Kidney capillary endothelial cell (primary cell): ENCODE measurements at regions not wholly inside any gene's neighbourhood (a gene's known extent, or its start where the extent isn't known, plus 50 kb on each side); places are given as distances from the start of the nearest gene placed in this dataset.
"Not testable (repeated sequence)": the region's sequence is repeated elsewhere in the genome, so short reads cannot be mapped to it uniquely, and the experiment has no call there.

Experiments
- DNase-seq: peaks from one replicate; pipeline ENCODE4 v3.0.0-alpha.2; 2018; ENCODE audit warnings: low spot score

- no peak for DNase-seq
These were observed 68.2 kb downstream of the ATP23 start for GRCh38 chr12:58009405-58010195.

- DNase-seq = no peak
These were observed 70.3 kb downstream of the ATP23 start for GRCh38 chr12:58011676-58012075.

GRCh38 chr12:58022379-58023020, 81.1 kb downstream of the ATP23 start:
- DNase-seq = not testable (repeated sequence)

GRCh38 chr12:58025431-58025830, 84.1 kb downstream of the ATP23 start:
- DNase-seq = no peak

- DNase-seq = no peak
These were observed 85.1 kb downstream of the ATP23 start for GRCh38 chr12:58026426-58026825.

GRCh38 chr12:58026897-58027891, 85.8 kb downstream of the ATP23 start:
- DNase-seq = no peak

- no peak for DNase-seq
These were observed 86.9 kb downstream of the ATP23 start for GRCh38 chr12:58028294-58028693.

GRCh38 chr12:58029260-58029659, 87.9 kb downstream of the ATP23 start:
- no peak for DNase-seq

- DNase-seq = peak; percentile 6
These were observed 89.4 kb downstream of the ATP23 start for GRCh38 chr12:58030566-58031279.

GRCh38 chr12:58032156-58032555, 90.8 kb downstream of the ATP23 start:
- DNase-seq = no peak

GRCh38 chr12:58033831-58034230, 92.5 kb downstream of the ATP23 start:
- DNase-seq = no peak

GRCh38 chr12:58034311-58034710, 92.9 kb downstream of the ATP23 start:
- DNase-seq = no peak

GRCh38 chr12:58034712-58035111, 93.3 kb downstream of the ATP23 start:
- DNase-seq = no peak

GRCh38 chr12:58041441-58041840, 100.1 kb downstream of the ATP23 start:
- DNase-seq = no peak

- no peak for DNase-seq
These were observed 103.6 kb downstream of the ATP23 start for GRCh38 chr12:58044966-58045365.

GRCh38 chr12:58046271-58046670, 104.9 kb downstream of the ATP23 start:
- no peak for DNase-seq

- DNase-seq = no peak
These were observed 110.0 kb downstream of the ATP23 start for GRCh38 chr12:58051378-58051777.

- no peak for DNase-seq
These were observed 123.3 kb downstream of the ATP23 start for GRCh38 chr12:58064666-58065065.

- no peak for DNase-seq
These were observed 124.9 kb downstream of the ATP23 start for GRCh38 chr12:58066296-58066695.

- no peak for DNase-seq
These were observed 126.4 kb downstream of the ATP23 start for GRCh38 chr12:58067610-58068387.

- DNase-seq = no peak
These were observed 127.3 kb downstream of the ATP23 start for GRCh38 chr12:58068706-58069105.
